Inferior parietal cortex (tissue), 1 donor: ENCODE measurements at regions not wholly inside any gene's neighbourhood (a gene's known extent, or its start where the extent isn't known, plus 50 kb on each side); places are given as distances from the start of the nearest gene placed in this dataset.

Source experiments
- DNase-seq: peaks from one replicate; pipeline ENCODE4 v3.0.0-alpha.2; 2016; ENCODE audit errors: extremely low spot score

DNA sequence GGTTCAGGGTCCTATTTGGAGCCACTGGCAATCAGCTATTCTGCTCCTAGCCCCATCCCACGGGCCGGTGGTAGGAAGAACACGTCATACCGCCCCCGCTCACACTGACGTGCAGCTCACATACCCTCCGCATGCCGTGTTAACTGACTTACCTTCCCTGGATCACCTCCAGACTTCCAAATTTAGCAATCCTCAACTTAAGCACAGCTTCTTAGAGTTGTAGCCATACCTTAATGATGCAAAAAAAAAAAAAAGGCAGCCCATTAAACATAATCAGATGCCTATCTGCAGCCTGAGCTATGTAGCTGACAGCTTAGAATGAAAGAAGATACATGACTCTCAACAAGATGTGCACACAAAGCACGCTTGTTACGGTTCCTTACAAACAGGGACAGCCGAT, 93.0 kb downstream of the IRX2 start:
- no peak for DNase-seq

DNA sequence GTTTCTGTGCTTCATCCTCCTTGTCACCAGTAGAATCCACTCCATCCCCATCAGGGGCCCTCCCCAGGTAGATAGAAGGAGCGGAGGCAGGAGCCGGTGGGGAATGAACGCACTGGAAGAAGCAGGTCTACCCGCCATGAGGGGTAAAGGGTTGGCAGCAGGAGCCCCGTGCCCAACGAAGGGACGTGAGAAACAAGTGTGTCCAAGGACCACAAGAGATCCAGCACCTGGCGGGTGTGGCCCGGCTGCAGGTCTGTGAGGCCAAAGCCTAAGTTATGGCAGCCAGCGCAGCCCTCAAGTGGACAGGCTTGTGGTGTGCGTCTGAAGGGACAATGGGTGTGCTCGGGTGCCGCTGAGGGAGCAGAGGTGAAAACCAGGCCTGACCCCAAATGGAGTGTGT, 94.3 kb downstream of the IRX2 start:
- no peak for DNase-seq

GRCh38 chr5:2656206-2656605, 95.3 kb downstream of the IRX2 start:
- DNase-seq: no peak

DNA sequence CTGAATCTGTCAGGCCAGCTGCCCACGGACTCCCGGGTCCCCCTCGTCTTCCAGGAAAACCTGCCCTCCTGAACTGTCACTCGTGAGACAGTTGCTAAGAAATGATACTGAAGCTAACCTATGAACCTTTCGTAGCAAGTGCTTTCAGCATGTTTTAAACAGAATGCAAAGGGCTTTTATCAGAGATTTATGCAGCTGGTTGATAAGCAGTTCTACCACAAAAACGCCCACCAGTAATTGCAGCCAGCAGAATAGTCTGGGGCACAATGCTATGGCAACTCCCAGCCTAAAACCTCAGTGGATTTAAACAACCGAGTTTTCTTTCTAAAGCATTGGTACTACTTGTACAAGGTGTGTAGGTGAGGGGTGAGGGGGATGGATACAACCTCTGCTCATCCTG, 97.5 kb downstream of the IRX2 start:
- DNase-seq: no peak

- no peak for DNase-seq
Observed at GRCh38 chr5:2651116-2651515, 100.4 kb downstream of the IRX2 start.

DNA sequence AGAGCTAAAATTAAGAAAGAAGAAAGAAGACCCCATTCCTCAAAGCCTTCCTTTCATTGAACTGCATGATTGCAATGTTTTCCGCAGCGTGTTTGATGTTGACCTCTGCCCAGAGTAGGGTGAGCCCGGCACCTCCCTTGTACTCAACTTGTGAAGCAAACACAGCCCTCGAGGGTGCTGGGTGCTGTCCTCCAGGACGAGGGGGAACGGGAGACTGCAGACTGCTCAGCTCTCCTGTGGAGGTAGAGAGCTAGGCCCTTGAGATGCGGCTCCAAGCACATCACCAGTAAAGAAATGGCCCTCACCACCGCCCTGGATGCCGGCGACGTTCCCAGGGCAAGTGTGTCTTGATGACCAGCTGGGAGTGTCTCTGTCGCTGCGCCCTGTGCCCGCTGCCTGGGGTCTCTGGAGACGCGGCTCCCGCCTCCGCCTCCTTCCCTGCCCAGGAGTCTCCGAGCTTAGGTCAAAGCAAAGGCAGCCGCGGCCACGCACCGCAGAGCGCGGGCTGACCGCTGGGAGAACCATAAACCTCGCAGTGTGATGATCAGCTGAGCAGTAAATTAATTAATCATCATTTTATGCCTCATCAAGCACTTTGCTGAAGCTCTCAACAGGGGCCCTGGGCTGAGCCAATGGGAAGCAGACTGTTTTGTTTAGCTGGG, 108.7 kb downstream of the IRX2 start:
- no peak for DNase-seq

DNA sequence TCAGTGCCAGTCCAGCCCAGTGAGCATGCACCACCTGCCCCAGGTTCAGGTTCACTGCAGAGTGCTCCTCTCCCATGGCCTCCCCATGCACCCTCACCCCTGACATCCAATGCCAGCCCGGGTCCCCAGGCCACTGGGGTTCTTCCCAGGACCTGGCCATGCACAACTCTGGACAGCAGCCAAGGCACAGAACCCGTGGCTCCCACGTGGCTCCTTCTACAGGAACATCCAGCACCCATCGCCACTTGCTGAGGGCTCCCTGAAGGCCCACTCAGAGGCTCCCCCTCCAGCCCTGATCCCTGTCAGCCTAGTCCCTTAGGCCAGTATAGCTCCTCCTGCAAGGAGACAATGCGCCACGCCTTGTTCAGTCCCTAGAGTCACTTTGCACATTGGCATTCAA, 110.8 kb downstream of the IRX2 start:
- DNase-seq: no peak

DNA sequence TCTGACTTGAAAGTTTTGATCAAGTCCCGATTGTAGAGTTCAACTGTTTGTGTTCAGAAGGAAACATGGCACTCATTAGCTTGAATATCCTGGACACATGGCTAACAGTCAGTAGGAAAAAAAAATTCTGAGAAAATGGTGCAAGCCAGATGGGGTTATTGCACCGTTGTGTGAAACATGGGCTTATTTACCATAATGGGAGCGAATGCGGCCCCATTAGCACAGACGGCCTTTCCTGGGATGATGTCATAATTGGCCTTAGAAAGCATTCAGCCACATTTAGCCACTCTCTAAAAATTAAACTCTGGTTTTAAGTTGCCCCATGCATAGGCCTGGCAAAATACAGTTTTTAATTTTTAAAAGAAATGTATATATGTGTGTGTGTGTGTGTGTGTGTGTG, 112.1 kb downstream of the IRX2 start:
- no peak for DNase-seq

DNA sequence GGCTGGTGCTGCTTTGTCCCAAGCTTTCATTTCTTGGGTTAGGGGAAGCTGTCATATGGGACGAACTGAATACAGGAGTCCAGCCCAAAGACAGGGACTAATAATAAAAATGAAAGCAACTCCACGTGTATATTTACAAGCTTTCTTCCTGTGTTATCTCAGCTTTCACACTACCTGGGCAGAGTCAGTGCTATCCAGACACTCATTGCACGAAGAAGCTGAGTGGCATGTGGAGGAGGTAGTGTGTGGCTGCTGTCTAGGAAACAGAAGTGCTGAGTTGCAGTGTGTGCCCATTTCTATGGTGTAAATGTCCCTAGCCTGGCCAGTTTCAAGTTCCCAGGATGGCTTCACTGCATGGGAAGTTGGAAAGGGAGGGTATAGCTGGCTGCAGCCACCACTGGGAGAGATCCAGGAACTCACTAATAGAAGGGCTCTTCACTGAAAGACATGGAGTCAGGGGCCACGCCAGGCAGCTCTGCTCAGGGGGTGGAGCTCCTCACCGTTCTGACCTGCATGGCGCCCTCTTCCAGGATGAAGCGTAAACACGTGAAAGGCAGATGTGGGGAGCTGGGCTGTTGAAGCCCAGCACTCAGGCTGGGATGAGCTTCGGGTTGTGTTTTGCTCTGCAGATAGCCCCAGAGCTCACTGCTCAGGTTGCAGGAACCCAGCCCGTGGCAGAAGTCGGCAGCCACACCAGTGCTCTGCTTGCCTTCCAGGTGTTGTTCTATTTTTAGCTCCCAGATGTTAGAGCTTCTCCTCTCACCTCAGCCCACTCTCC, 116.9 kb downstream of the IRX2 start:
- DNase-seq: no peak

DNA sequence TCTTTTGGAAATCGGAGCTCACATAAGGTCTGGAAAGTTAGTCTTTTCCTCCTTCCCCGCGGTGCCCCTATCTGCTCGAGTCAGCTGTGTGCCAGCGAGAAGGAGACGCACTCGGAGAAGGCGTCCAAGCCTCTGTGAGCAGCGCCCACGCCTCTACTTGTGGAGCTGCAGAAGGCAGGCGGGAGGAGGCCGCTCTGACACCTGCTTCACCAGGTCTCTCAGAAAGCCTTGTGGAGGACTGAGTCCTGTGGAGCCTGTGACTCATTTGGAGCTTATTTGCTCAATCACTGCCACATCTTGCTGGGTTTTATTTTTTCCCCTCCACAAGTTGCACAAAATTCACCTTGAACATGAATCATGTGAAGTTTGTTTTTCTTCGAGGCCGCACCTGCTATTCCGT, 117.5 kb downstream of the IRX2 start:
- no peak for DNase-seq

GRCh38 chr5:2631758-2632157, 119.7 kb downstream of the IRX2 start:
- DNase-seq: no peak

GRCh38 chr5:2629045-2629444, 122.4 kb downstream of the IRX2 start:
- no peak for DNase-seq

GRCh38 chr5:2627867-2628266, 123.6 kb downstream of the IRX2 start:
- no peak for DNase-seq

- no peak for DNase-seq
Observed at GRCh38 chr5:2626572-2626971, 124.9 kb downstream of the IRX2 start.

DNA sequence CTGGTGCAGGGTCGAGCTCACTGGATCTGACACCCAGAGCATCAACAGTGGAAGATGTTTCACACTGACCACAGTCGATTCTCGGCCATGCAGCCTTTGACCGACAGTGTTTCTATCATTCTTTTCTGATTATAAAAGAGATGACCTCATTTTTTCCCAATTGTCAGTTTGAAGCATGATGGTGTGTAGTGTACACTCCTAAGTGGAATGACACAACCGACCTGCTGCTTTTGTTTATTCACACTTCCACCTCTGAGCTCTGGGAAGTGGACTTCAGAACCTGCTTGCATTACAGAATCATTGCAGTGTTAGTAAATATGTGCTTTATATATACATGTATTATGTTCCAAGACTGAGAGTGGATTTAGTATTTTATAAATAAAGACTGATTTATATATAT, 128.6 kb downstream of the IRX2 start:
- DNase-seq: no peak

DNA sequence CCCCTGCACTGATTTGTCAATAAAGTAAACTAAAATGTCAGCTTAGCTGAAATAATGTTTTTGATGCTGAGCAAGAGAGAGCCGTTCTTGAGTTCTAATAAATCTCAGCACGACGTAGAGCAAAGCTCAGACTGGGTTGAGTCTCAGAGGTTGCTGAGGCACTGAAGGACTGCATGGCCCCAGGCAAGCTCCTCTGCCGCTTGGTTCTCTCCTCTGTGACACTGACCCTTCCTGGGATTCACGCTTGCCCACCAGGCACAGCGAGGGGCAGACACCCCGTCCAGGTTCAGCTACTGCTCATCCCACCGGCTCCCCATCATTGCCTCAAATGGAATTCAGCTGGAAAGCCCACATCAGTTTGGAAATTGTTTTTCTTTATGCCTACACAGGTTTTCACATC, 129.8 kb downstream of the IRX2 start:
- no peak for DNase-seq

- no peak for DNase-seq
Observed at GRCh38 chr5:2619216-2619615, 132.3 kb downstream of the IRX2 start.

GRCh38 chr5:2617461-2617860, 134.0 kb downstream of the IRX2 start:
- DNase-seq: no peak

DNA sequence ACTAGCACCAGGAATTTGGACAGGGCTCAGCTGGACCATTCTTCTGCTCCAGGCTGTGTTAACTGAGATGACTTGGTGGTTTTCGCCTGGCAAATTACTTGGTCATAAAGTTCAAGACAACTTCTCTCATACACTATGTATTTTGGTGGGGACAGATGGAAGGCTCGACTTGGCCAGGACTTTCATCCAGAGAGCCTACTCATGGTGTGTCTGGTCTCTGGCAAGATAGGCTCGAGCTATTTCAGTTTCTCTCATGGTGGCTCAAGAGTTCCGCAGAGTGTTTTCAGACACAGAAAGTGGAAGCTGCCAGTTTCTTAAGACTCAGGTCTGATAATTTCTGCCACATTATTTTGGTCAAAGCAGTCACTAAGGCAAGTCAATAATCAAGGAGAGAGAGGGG, 135.6 kb downstream of the IRX2 start:
- no peak for DNase-seq

- DNase-seq: no peak
Observed at GRCh38 chr5:2614571-2614970, 136.9 kb downstream of the IRX2 start.

DNA sequence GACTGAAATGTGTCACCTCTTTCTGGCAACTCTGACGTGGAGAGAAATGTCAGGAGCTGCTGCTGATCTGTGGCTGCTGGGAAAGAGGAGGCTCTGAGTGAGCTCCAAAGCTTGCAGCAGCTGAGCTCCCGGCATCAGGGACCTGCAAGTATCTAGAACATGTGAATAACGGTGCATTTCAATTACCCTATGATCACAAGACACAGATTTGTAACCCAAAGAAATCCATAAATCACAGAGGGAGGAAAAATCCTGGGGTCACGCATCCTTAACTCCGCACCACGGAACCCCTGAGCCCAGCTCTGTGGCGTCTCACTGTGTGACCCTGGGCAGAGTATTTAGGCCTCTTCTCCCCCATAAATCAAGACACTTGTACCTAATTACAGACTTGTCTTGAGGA, 139.8 kb downstream of the IRX2 start:
- DNase-seq: no peak

- DNase-seq: no peak
Observed at GRCh38 chr5:2610986-2611385, 140.5 kb downstream of the IRX2 start.

DNA sequence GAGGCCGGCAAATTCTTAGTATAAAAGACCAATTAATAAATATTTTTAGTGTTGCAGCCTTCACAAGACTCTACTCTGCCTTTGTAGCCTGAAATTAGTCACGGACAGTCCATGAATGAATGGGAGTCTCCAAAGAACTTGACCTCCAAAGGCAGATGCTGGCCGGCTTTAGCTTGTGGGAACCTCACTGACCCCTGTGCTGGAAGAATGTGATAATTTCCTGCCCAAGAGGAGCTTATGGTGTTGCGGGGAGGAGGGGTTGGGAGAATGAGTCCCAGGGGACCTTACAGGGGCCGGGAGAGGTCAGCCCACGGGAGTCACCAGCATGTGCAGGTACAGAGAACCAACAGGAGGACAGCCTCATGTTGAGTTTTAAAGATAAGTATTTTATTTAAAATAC, 143.1 kb downstream of the IRX2 start:
- no peak for DNase-seq

- no peak for DNase-seq
Observed at GRCh38 chr5:2607598-2607997, 143.9 kb downstream of the IRX2 start.
